Kidney (tissue), 13 donors: ENCODE measurements at regions not wholly inside any gene's neighbourhood (a gene's known extent, or its start where the extent isn't known, plus 50 kb on each side); places are given as distances from the start of the nearest gene placed in this dataset.

Experiments used
- DNase-seq, 5 donors: peaks; one replicate each; pipeline ENCODE4 v3.0.0-alpha.2; 2013 to 2020
- FAIRE-seq: peaks from 2 replicates; lab custom pipeline; 2012; peaks lifted over from hg19 to GRCh38; lab: Jason Lieb, UNC
- H3K27ac ChIP-seq, 2 donors: one replicate each; pipeline ENCODE4 v1.7.0; 2013; ENCODE audit warnings: low read depth in 2 of 2, low read length in 2 of 2, inconsistent platforms in 1 of 2
- H3K27me3 ChIP-seq: one replicate; pipeline ENCODE4 v1.7.1; 2013; ENCODE audit warnings: low read length, inconsistent platforms; ENCODE audit not compliant: control insufficient read depth, insufficient read depth
- H3K36me3 ChIP-seq, 3 donors: one replicate each; pipeline versions ENCODE4 v1.7.0 to v1.7.1; 2013; ENCODE audit warnings: low read length in 3 of 3, control low read depth in 1 of 3, inconsistent platforms in 1 of 3; ENCODE audit not compliant: insufficient read depth in 3 of 3, control insufficient read depth in 2 of 3
- H3K4me1 ChIP-seq, 3 donors: one replicate each; pipeline versions ENCODE4 v1.7.0 to v1.7.1; 2013; ENCODE audit warnings: low read length in 3 of 3, inconsistent platforms in 1 of 3, low read depth in 1 of 3; ENCODE audit not compliant: control insufficient read depth in 2 of 3, insufficient read depth in 2 of 3
- H3K4me3 ChIP-seq, 3 donors: one replicate each; pipeline versions ENCODE4 v1.7.0 to v1.8.1; 2013; ENCODE audit warnings: low read length in 3 of 3, control low read depth in 1 of 3, inconsistent platforms in 1 of 3
- H3K9ac ChIP-seq, 3 donors: one replicate each; pipeline versions ENCODE4 v1.7.0 to v1.7.1; 2013; ENCODE audit warnings: low read length in 3 of 3, control low read depth in 1 of 3, inconsistent platforms in 1 of 3
- H3K9me3 ChIP-seq, 3 donors: one replicate each; pipeline versions ENCODE4 v1.7.0 to v1.7.1; 2013; ENCODE audit warnings: low read length in 3 of 3, control low read depth in 1 of 3, inconsistent platforms in 1 of 3; ENCODE audit not compliant: control insufficient read depth in 2 of 3, insufficient read depth in 1 of 3
- CTCF ChIP-seq: IDR thresholded peaks from 3 replicates; pipeline ENCODE4 v1.5.1; 2012; ENCODE audit warnings: mild to moderate bottlenecking, moderate library complexity, borderline replicate concordance; ENCODE audit not compliant: insufficient read depth; ENCODE audit errors: extremely low read depth
- intact Hi-C: fragments of 100-400 bp; cut with DNase I; formaldehyde crosslinking; loops from one replicate; pipeline ENCODE4 v1.11.1; 2022
- donor health status: control.
- donor health status: control.
- donor health status: control.
- donor health status: control.
- donor health status: control.
- donor health status: DM: yes; HTN: yes; CAD: no.
- donor health status: Normal renal cell carcinoma (clear cell type).

GRCh38 chr6:40042232-40042631 lies 108.0 kb upstream of the MOCS1 start:
- no peak for TF ChIP-seq CTCF
- Histone ChIP-seq H3K4me1 (no peaks in the 10 kb centered on the region), H3K36me3 (no peaks in the 10 kb centered on the region), H3K27ac (no peak overlapping the region), H3K9me3 (peaks cover 0 to 3% (median 0%) of the 10 kb centered on the region in 3 donors), H3K4me3 (no peak overlapping the region), H3K27me3 (no peaks in the 10 kb centered on the region), H3K9ac (no peak overlapping the region)
- intact Hi-C loops: no loop called here
- FAIRE-seq (no peak), DNase-seq (peak in 1 of 5 donors; percentile 4)

GRCh38 chr6:40039042-40039441 lies 104.8 kb upstream of the MOCS1 start:
- no peak for TF ChIP-seq CTCF
- no peaks in the 10 kb centered on the region for H3K36me3 ChIP-seq
- intact Hi-C loops: no loop called here
- no peak for DNase-seq
- peaks cover 0 to 3% (median 0%) of the 10 kb centered on the region in 3 donors for H3K9me3 ChIP-seq
- H3K4me3 ChIP-seq: no peak overlapping the region
- FAIRE-seq: no peak
- no peak overlapping the region for H3K27ac ChIP-seq
- H3K9ac ChIP-seq: no peak overlapping the region
- no peaks in the 10 kb centered on the region for H3K4me1 ChIP-seq
- no peaks in the 10 kb centered on the region for H3K27me3 ChIP-seq

GRCh38 chr6:40038626-40039025 lies 104.4 kb upstream of the MOCS1 start:
- no peak for FAIRE-seq
- no peaks in the 10 kb centered on the region for H3K36me3 ChIP-seq
- TF ChIP-seq CTCF: no peak

GRCh38 chr6:40037271-40037670 lies 103.0 kb upstream of the MOCS1 start:
- H3K27ac ChIP-seq: no peak overlapping the region
- no peaks in the 10 kb centered on the region for H3K36me3 ChIP-seq
- no peak for FAIRE-seq
- peaks cover 0 to 3% (median 0%) of the 10 kb centered on the region in 3 donors for H3K9me3 ChIP-seq
- intact Hi-C loops: no loop called here
- no peaks in the 10 kb centered on the region for H3K4me1 ChIP-seq
- no peak overlapping the region for H3K9ac ChIP-seq
- DNase-seq: no peak
- H3K4me3 ChIP-seq: no peak overlapping the region
- no peak for TF ChIP-seq CTCF
- no peaks in the 10 kb centered on the region for H3K27me3 ChIP-seq

More at GRCh38 chr6:40038626-40039025, 104.4 kb upstream of the MOCS1 start:
- Histone ChIP-seq H3K4me3 (no peak overlapping the region), H3K9ac (no peak overlapping the region), H3K4me1 (no peaks in the 10 kb centered on the region), H3K9me3 (peaks cover 0 to 3% (median 0%) of the 10 kb centered on the region in 3 donors), H3K27ac (no peak overlapping the region), H3K27me3 (no peaks in the 10 kb centered on the region)
- intact Hi-C loops: no loop called here
- DNase-seq: no peak
